ENCODE measurements at regions not wholly inside any gene's neighbourhood (a gene's known extent, or its start where the extent isn't known, plus 50 kb on each side); places are given as distances from the start of the nearest gene placed in this dataset.

- intact Hi-C loops (cut with DNase I) = no loop called here
- Histone ChIP-seq H3K4me3 (no peak overlapping the region), H3K36me3 (no peaks in the 10 kb centered on the region), H3K4me1 (no peaks in the 10 kb centered on the region), H3K27me3 (no peaks in the 10 kb centered on the region), H3K27ac (no peak overlapping the region), H3K9me3 (no peaks in the 10 kb centered on the region)
- DNase-seq = no peak
- no peak for FAIRE-seq
- TF ChIP-seq CTCF (IDR thresholded peaks at IDR 0.05) = no peak
- no peak for ATAC-seq
- WGBS, 2 donors = 75 to 90% methylated on average over 4 of the region's 4 CpGs
These were observed 254.4 kb downstream of the BCOR start for GRCh38 chrX:39843318-39843717.

GRCh38 chrX:39845233-39845632 lies 252.5 kb downstream of the BCOR start:
- FAIRE-seq (no peak), ATAC-seq (peak in 2 of 4 donors; percentile 48 to 53), DNase-seq (peak in 1 of 6 donors; percentile 25)
- intact Hi-C loops (cut with DNase I) = no loop called here
- TF ChIP-seq CTCF (IDR thresholded peaks at IDR 0.05) = no peak
- Histone ChIP-seq H3K27ac (peak overlapping the region in 1 of 4 donors; percentile 3), H3K36me3 (no peaks in the 10 kb centered on the region), H3K4me1 (no peaks in the 10 kb centered on the region), H3K4me3 (no peak overlapping the region), H3K27me3 (no peaks in the 10 kb centered on the region), H3K9me3 (no peaks in the 10 kb centered on the region)
- whole genome bisulfite sequencing, 2 donors = 69 to 74% methylated on average over 9 of the region's 9 CpGs

GRCh38 chrX:39846460-39846859 lies 251.3 kb downstream of the BCOR start:
- TF ChIP-seq CTCF (IDR thresholded peaks at IDR 0.05) = no peak
- Histone ChIP-seq H3K4me3 (no peak overlapping the region), H3K27me3 (no peaks in the 10 kb centered on the region), H3K27ac (no peak overlapping the region), H3K36me3 (no peaks in the 10 kb centered on the region), H3K9me3 (no peaks in the 10 kb centered on the region), H3K4me1 (no peaks in the 10 kb centered on the region)
- ATAC-seq (no peak), FAIRE-seq (no peak), DNase-seq (no peak)
- intact Hi-C loops (cut with DNase I) = no loop called here
- 82 to 90% methylated on average over 4 of the region's 4 CpGs for WGBS, 2 donors

GRCh38 chrX:39848243-39848642 lies 249.5 kb downstream of the BCOR start:
- 13 to 30% methylated on average over 5 of the region's 5 CpGs for WGBS, 2 donors
- no peaks in the 10 kb centered on the region for H3K4me1 ChIP-seq
- DNase-seq (peak in 2 of 6 donors; percentile 48 to 51), ATAC-seq (peak; percentile 63 to 90 (median 85)), FAIRE-seq (no peak)
- no peak overlapping the region for H3K4me3 ChIP-seq
- intact Hi-C loops (cut with DNase I) = no loop called here
- H3K9me3 ChIP-seq = no peaks in the 10 kb centered on the region
- TF ChIP-seq CTCF (IDR thresholded peaks at IDR 0.05) = no peak
- H3K36me3 ChIP-seq = no peaks in the 10 kb centered on the region
- no peaks in the 10 kb centered on the region for H3K27me3 ChIP-seq
- H3K27ac ChIP-seq = peak overlapping the region in 1 of 4 donors; percentile 41

- no peaks in the 10 kb centered on the region for H3K36me3 ChIP-seq
- H3K4me3 ChIP-seq = no peak overlapping the region
- no peak for FAIRE-seq
- H3K9me3 ChIP-seq = no peaks in the 10 kb centered on the region
- no peak for ATAC-seq
- H3K4me1 ChIP-seq = no peaks in the 10 kb centered on the region
- intact Hi-C loops (cut with DNase I) = no loop called here
- H3K27ac ChIP-seq = no peak overlapping the region
- H3K27me3 ChIP-seq = no peaks in the 10 kb centered on the region
- WGBS, 2 donors = 63 to 67% methylated on average over 7 of the region's 7 CpGs
- DNase-seq = no peak
- TF ChIP-seq CTCF (IDR thresholded peaks at IDR 0.05) = no peak
These were observed 248.9 kb downstream of the BCOR start for GRCh38 chrX:39848900-39849299.
